Neural cell (in vitro differentiated cells): ENCODE measurements at regions not wholly inside any gene's neighbourhood (a gene's known extent, or its start where the extent isn't known, plus 50 kb on each side); places are given as distances from the start of the nearest gene placed in this dataset.

Source experiments
- CTCF ChIP-seq: fragments of 450-650 bp; IDR thresholded peaks from 2 replicates; pipeline ENCODE4 v1.5.1; 2014; ENCODE audit warnings: antibody characterized with exemption, mild to moderate bottlenecking, moderate library complexity; ENCODE audit not compliant: poor library complexity, severe bottlenecking
- EP300 ChIP-seq: fragments of 450-650 bp; conservative IDR thresholded peaks from 2 replicates; pipeline ENCODE4 v1.6.1; 2014; ENCODE audit warnings: antibody characterized with exemption, mild to moderate bottlenecking, moderate library complexity; ENCODE audit not compliant: poor library complexity, severe bottlenecking
- REST ChIP-seq: IDR thresholded peaks from 2 replicates; pipeline ENCODE4 v1.6.1; 2012; ENCODE audit warnings: borderline replicate concordance

- TF ChIP-seq REST (no peak), CTCF (no peak), EP300 (no peak)
These were observed 723.7 kb upstream of the RAB6C start for GRCh38 chr2:129255610-129256313.
